Activated CD4-positive, alpha-beta T cell treated with anti-CD3 and anti-CD28 coated beads, Interleukin-2, amount 50 U/mL, for 24 hours (primary cell): ENCODE measurements at regions not wholly inside any gene's neighbourhood (a gene's known extent, or its start where the extent isn't known, plus 50 kb on each side); places are given as distances from the start of the nearest gene placed in this dataset.

Experiments used
- DNase-seq, 2 donors: peaks; one replicate each; pipeline ENCODE4 v3.0.0-alpha.2; 2020; ENCODE audit warnings: low read depth in 1 of 2, low spot score in 1 of 2

- DNase-seq = no peak
These were observed 362.0 kb downstream of the ETNK1 start for GRCh38 chr12:22986997-22987396.

- DNase-seq = no peak
These were observed 365.5 kb downstream of the ETNK1 start for GRCh38 chr12:22990501-22990900.

DNA sequence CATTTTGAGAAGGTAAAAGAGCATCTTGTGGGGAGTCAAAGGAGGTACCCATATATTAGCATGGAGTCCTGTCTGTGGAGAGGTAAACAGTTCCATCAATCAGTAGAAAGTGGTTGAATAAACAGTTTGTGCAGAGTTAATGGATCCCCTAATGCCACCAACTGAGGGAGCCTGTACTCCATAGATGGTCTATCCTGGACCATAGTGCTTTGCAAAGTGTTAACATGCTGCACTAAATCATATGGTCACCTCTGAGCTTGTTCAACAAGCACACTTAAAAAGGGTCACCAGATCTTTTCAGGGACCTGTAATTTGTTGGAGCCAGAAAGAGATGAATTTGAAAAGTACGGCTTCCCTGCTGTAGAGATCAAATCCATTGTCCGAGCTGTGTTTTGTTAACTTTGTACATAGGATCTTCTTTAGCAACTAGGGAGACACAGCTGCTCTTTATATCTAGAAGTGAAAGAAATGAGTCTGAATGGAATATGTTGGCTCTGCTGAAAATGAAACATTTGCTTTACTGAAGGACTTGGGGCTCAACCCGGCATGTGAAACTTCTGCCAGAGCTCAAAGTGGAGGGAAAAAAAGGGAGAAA, 366.4 kb downstream of the ETNK1 start:
- DNase-seq = no peak

DNA sequence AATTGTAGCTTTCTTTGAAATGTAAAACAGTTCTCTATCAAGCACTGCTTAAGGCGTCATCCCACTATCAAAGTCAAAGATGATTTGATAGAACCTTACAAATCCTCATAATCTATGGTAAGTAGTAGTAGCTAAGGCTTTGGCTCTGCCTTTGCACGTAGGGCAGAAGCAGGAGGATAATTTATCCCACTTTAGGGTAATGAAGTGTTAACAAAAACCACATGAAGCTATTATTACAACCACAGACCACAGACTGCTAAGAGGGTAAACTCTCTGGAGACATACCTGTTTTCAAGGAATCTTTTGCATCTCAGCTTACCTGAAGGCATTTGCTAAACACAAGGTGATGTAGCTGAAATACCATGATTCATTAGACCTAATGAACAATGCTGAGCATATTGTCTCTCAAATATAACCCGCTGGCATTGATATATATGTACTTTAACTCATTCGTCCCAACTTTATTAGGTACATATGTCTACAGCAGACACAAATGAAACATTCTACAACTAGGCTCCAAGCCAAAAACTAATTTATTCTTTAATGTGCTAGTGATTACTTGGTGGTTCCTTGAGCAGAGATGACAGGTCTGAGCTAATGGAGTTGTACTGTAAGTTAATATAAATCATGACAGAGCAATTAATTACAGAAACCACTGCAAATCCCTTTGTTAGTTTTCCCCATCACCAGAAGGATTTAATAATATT, 368.8 kb downstream of the ETNK1 start:
- no peak for DNase-seq

DNA sequence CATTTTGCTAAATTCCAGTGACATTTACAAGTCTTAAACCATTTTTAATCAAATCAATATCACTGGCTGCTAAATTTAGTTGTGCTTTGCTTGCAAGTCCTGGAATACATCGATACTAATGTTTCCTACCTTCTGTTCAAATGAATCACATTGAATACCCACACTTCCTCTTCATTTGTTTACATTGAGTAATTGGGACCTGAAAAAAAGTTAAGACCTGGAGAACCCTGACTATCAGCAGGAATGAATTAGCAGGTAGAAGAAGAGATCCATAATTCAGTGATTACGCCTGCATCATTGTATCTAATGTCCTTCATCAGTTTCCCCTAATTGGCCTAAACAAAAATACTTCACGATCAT, 369.3 kb downstream of the ETNK1 start:
- DNase-seq = no peak

GRCh38 chr12:23001487-23001886, 376.5 kb downstream of the ETNK1 start:
- no peak for DNase-seq

DNA sequence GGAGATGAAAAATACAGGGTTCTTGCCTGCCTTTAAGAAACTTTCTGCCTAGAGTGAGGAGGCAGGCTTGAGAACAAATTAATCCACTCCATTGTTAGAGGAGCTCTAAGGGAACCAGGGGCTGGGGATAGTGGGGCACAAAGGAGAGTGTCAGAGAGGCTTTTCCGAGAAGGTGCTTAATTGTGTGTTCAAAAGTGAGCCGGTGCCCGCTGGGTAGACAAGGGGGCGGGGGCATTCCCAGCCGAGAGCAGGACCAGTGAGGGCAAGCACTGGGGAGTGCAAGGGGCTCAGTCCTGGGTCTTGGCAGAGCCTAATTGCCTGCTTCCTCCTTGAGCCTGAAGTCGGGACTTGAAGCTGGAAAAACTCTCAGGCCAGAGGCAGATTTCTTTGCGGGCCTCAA, 377.4 kb downstream of the ETNK1 start:
- no peak for DNase-seq

DNA sequence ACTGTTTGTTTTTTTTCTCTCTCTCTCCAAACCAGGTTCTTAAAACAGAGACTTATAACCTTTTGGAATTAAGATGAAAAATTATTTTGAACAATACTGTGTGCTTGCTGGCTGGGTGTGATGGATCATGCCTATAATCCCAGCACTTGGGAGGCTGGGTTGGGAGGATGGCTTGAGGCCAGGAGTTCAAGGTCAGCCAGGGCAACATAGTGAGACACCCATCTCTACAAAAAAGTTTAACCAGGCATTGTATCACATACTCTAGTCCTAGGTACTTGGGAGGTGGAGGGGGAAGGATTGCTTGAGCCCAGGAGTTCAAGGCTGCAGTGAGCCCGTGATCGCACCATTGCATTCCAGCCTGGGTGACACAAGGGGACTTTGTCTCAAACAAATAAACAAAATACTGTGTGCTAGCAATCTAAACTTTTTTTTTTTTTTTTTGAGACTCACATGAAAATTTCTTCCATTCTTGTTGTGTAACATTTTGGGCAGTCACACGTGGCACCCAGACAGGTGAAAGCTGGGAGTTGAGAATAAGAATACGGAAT, 379.6 kb downstream of the ETNK1 start:
- no peak for DNase-seq

DNA sequence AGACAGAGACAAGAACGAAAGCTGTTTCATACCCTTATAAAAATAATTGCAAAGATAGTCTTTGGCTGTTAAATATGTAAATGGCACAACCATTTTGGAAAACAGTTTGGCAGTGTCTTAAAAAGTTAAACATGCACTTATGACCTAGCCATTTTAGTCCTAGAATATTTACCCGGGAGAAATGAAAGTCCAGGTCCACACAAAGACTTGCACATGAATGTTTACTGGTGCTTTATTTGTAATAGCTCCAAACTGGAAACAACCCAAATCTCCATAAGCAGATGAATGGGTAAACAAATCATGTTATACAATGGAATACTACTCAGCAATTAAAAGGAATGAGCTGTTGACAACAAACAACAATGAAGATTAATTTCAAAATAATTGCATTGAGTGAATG, 380.4 kb downstream of the ETNK1 start:
- no peak for DNase-seq

GRCh38 chr12:23006413-23006812, 381.4 kb downstream of the ETNK1 start:
- DNase-seq = no peak

DNA sequence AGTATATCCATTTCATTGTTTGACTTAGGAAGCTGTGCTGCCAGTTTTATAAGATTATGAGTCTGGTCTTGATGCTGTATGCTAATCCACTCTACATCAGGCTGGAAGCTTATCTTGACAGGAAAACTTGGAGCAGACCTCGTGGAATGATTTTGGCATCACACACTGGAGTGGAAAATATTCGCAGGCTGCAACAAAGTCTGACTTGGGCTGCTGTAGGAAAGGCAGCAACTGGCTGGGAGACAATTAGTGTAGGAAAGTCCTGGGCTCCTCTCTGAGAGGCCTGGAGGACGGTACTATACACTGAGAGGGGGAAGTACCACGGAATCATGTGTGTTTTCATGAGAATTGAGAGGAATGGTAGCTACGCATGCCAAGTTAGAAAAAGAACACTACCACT, 383.7 kb downstream of the ETNK1 start:
- DNase-seq = no peak

DNA sequence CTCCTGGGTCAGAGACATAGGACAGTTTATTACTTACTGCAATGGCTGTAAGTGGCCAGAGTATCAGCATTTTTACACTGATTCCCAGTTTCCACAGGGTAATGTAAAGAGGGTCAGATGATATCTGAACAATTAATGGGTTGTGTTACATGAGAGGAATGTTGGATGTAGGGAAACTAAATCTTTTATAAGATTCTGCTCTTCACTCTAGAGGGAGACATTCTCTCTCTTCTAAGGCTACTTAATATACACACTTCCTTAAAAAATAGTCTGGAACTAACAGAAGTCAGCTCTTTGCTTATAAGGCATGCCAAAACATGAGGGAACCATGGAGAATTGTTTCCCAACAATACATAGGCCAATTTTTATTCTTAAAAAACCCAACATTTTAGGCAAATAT, 389.8 kb downstream of the ETNK1 start:
- DNase-seq = no peak

DNA sequence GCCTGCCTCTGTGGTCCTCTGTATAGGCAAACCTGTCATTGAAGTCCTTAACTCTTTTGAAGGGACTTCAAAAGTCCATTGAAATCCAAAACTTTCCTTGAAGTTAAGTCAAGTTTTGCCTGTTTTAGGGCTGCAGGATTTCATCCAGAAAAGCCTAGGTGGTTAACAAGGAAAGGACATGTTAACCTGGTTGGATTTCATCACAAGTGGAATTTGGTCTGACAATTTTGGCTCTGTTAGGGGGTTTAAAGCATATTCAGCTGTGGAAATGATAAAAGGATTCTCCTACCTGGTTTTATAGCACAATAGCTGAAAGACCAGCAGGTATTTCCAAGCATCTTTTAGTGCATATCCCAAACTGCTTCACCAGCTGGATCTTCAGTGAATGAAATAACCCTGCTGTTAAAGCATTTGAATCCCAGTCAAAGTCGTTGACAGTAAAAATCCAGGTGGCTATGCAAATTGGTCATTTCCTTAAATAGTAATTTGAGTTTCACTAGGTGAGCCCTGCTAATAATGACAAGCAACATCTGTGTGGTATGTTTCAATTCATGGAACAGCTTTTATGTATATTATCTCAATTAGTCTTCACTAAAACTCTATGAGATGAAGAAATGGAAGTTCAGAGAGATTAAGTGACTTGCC, 400.5 kb downstream of the ETNK1 start:
- no peak for DNase-seq

DNA sequence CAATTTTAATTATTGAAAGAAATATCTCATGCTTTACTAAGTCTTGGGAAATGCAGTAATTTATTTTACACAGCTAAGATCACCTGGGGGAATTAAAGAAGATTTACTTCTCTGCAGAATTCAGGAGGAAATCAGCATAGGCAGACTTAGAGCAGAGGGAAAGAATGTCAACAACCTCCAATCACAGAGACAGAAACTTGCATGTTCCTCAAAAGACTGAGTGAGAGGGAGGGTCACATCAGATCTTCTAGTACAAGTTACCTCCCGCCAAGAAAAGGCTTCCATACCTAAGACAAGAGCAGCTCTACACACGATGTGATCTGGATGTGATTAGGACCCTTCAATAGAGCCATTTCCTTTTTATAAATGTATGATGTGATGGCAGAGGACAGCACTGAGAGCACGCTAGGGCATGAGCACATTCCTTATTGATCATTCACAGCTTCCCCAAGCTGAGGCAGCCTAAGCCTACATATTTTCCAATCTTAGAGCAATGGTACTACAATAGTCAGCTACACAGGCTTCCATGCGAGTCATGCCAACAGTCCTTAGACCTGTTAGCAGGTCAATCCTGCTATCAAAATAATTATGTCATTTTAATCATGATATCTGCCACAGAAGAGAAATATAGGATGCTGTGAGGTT, 403.3 kb downstream of the ETNK1 start:
- no peak for DNase-seq

GRCh38 chr12:23029185-23029584, 404.2 kb downstream of the ETNK1 start:
- DNase-seq = no peak

- no peak for DNase-seq
These were observed 414.9 kb downstream of the ETNK1 start for GRCh38 chr12:23039834-23040233.

- DNase-seq = no peak
These were observed 416.8 kb downstream of the ETNK1 start for GRCh38 chr12:23041774-23042173.

- DNase-seq = no peak
These were observed 418.7 kb downstream of the ETNK1 start for GRCh38 chr12:23043646-23044045.

GRCh38 chr12:23049180-23049579, 424.2 kb downstream of the ETNK1 start:
- DNase-seq = no peak

DNA sequence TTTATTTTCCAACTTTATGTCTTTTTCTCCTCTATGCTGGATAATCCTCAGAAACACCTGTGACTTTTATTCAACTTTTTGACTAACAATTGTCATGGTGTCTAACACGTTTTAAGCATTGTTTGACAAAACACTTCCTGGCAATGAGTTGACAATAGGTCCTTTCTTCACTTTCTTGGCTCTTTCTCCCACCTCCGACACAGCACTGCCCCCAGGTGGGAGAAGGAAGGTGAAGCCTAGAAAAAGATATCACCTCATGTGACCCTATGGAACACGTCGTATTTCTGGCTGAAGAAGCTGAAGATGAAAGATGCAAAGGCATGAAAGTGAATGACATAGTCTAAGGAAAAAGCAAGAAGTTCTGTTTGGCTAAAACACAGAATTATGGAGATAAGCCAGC, 430.0 kb downstream of the ETNK1 start:
- no peak for DNase-seq

DNA sequence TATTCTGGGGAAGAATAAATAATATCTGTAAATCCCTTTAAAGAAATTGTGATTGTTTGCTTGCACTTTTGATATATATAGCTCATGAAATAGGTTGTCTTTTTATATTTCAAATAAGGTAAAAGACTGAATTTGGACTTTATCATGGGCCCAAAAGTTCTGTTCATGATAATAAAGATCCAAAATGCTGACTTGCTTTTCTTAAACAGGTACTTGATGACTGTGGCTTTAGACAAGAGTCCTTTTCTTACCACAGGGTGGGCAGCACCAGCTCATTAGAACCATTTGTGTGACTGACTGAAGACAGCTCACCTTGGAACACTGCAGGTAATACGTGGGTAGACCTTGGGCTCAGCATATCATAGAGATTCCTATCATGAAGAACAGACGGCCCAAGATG, 432.6 kb downstream of the ETNK1 start:
- DNase-seq = no peak

- no peak for DNase-seq
These were observed 435.2 kb downstream of the ETNK1 start for GRCh38 chr12:23060161-23060560.
